ENCODE measurements at regions not wholly inside any gene's neighbourhood (a gene's known extent, or its start where the extent isn't known, plus 50 kb on each side); places are given as distances from the start of the nearest gene placed in this dataset.

GRCh38 chr2:176395273-176395854 lies 126.1 kb downstream of the MTX2 start:
- TF ChIP-seq CTCF (IDR thresholded peaks at IDR 0.05) (no peak), E2F6 (IDR thresholded peaks at IDR 0.05; ENCODE audit: borderline replicate concordance, low read depth) (no peak), BHLHE40 (IDR thresholded peaks at IDR 0.05; ENCODE audit: low read depth, low read length) (no peak), RAD21 (conservative IDR thresholded peaks at IDR 0.05 in 1 of 2, IDR thresholded peaks at IDR 0.05 in 1 of 2) (no peak), RCOR1 (IDR thresholded peaks at IDR 0.05; ENCODE audit: low read depth, low read length) (no peak), MAX (IDR thresholded peaks at IDR 0.05) (no peak), JUNB (IDR thresholded peaks at IDR 0.05) (no peak), REST (IDR thresholded peaks at IDR 0.05) (no peak), POLR2A (IDR thresholded peaks at IDR 0.05; ENCODE audit: low read length) (no peak), RFX5 (IDR thresholded peaks at IDR 0.05) (no peak), EP300 (IDR thresholded peaks at IDR 0.05) (no peak), JUN (IDR thresholded peaks at IDR 0.05) (no peak)

All from A549 (cell line).